GM12891 (cell line): ENCODE measurements at regions not wholly inside any gene's neighbourhood (a gene's known extent, or its start where the extent isn't known, plus 50 kb on each side); places are given as distances from the start of the nearest gene placed in this dataset.

Source experiments
- POLR2A ChIP-seq: IDR thresholded peaks from 2 replicates; pipeline ENCODE4 v1.6.1; 2011; ENCODE audit warnings: low read depth, low read length, control low read depth
- POLR2AphosphoS5 ChIP-seq: IDR thresholded peaks from 2 replicates; pipeline ENCODE4 v1.6.1; 2011; ENCODE audit warnings: low read depth, low read length, control low read depth
- SPI1 ChIP-seq: IDR thresholded peaks from 2 replicates; pipeline ENCODE4 v1.6.1; 2011; ENCODE audit warnings: low read depth, low read length, control low read depth

GRCh38 chr7:115561335-115562110 lies 469.0 kb downstream of the TFEC start:
- TF ChIP-seq POLR2A (no peak), SPI1 (no peak), POLR2AphosphoS5 (no peak)
